ENCODE measurements at regions not wholly inside any gene's neighbourhood (a gene's known extent, or its start where the extent isn't known, plus 50 kb on each side); places are given as distances from the start of the nearest gene placed in this dataset.

DNA sequence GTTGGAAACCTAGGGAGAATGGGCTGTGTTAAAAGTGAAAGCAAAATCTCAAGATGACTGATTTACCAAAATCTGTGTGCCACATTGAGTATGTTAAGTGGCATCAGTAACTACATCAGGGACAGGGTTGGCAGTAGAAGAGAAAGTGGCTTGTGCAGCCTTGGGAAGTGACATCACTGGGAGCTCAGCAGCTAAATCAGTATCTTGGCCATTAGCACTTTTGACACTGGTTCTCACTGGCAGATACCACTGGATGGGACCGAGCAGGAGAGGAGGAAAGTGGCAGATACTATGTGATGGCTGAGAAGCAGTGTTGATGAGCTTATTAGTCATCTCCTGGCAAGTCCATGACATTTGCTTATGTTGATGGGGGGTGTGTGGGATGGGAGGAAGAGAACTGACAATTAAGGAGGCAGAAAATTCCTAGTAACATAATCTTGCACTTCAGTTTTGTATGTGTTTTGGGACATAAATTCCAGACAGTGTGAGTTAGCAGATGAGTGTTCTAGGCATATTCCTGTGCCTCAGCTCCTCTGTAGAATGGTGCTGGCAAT is 322.2 kb downstream of the SOX4 start:
- TF ChIP-seq POLR2AphosphoS5 (IDR thresholded peaks at IDR 0.05; ENCODE audit: borderline replicate concordance, low read depth, low read length), result no peak
- TF ChIP-seq EZH2 (IDR thresholded peaks at IDR 0.05), result no peak
- no peak for TF ChIP-seq FOXP2 (optimal IDR thresholded peaks at IDR 0.05; ENCODE audit: control extremely low read depth, extremely low read length, insufficient read depth)
